Vagina (tissue), 2 donors: ENCODE measurements at regions not wholly inside any gene's neighbourhood (a gene's known extent, or its start where the extent isn't known, plus 50 kb on each side); places are given as distances from the start of the nearest gene placed in this dataset.

ENCODE experiments used
- POLR2A ChIP-seq, 2 donors: fragments of 450-650 bp; IDR thresholded peaks; one replicate each; pipeline ENCODE4 v1.6.1; 2017; ENCODE audit warnings: antibody characterized with exemption in 2 of 2, mild to moderate bottlenecking in 2 of 2, moderate library complexity in 2 of 2
- POLR2AphosphoS5 ChIP-seq, 2 donors: sonication (generic); formaldehyde crosslinking; IDR thresholded peaks; one replicate each; pipeline ENCODE4 v1.9.0; 2017; ENCODE audit warnings: antibody characterized with exemption in 2 of 2, mild to moderate bottlenecking in 2 of 2, low read depth in 1 of 2; ENCODE audit not compliant: insufficient read depth in 1 of 2
- TF ChIP-seq, protein P1 (sequence below), 3 experiments: fragments of 450-650 bp in 2 of 3; fragments of 200-600 bp in 1 of 3; sonication (generic) in 1 of 3; IDR thresholded peaks; one replicate each; pipeline ENCODE4 v1.5.1; 2017 to 2019; ENCODE audit warnings: antibody characterized with exemption in 3 of 3, mild to moderate bottlenecking in 2 of 3, moderate library complexity in 2 of 3

DNA sequence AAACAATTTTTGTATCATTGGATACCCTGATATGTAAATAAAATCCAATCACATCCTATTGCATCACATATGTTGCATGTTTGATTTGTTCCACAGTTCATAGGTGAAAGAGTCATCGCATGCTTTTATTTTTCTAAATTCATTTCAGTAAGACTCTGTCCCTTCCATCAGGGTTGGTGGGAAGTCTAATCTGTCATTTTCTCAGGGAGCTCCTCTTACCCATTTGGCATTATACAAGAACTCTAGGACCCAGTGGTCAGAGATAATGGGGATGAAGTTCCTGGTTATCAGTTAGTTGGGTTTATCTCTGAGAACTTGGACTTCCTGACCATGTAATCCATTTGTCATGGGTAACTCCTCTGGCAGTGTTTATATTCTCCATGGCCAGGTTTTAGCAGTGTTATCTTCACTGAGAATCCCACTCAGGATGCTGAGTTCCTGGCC is 227.1 kb upstream of the JADE1 start:
- TF ChIP-seq, protein P1, sequence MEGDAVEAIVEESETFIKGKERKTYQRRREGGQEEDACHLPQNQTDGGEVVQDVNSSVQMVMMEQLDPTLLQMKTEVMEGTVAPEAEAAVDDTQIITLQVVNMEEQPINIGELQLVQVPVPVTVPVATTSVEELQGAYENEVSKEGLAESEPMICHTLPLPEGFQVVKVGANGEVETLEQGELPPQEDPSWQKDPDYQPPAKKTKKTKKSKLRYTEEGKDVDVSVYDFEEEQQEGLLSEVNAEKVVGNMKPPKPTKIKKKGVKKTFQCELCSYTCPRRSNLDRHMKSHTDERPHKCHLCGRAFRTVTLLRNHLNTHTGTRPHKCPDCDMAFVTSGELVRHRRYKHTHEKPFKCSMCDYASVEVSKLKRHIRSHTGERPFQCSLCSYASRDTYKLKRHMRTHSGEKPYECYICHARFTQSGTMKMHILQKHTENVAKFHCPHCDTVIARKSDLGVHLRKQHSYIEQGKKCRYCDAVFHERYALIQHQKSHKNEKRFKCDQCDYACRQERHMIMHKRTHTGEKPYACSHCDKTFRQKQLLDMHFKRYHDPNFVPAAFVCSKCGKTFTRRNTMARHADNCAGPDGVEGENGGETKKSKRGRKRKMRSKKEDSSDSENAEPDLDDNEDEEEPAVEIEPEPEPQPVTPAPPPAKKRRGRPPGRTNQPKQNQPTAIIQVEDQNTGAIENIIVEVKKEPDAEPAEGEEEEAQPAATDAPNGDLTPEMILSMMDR (IDR thresholded peaks at IDR 0.05) = no peak
- TF ChIP-seq POLR2A (IDR thresholded peaks at IDR 0.05) (no peak), POLR2AphosphoS5 (IDR thresholded peaks at IDR 0.05; ENCODE audit: insufficient read depth in 1 of 2, low read depth in 1 of 2) (no peak)
